Calu3 (cell line): ENCODE measurements at regions not wholly inside any gene's neighbourhood (a gene's known extent, or its start where the extent isn't known, plus 50 kb on each side); places are given as distances from the start of the nearest gene placed in this dataset.
"Not testable (repeated sequence)": the region's sequence is repeated elsewhere in the genome, so short reads cannot be mapped to it uniquely, and the experiment has no call there.

Experiments
- BruUV-seq: library from RNA; stranded (reverse); fragments of 400-500 nt; replicated peaks from 2 replicates; lab custom pipeline; 2021; lab: Mats Ljungman, UMichigan
- CTCF ChIA-PET: fragments of 300-600 bp; sonication (Branson Sonifier 250); formaldehyde crosslinking; loops from one replicate; lab custom pipeline; 2022; ENCODE audit warnings: antibody characterized with exemption; lab: Charles Lee
- DNase-seq: peaks from one replicate; pipeline ENCODE4 v3.0.0; 2022
- H3K27ac Mint-ChIP-seq: one replicate; pipeline ENCODE4 v1.8.0; 2022; ENCODE audit warnings: mixed read lengths; ENCODE audit not compliant: unreplicated experiment
- H3K27me3 Mint-ChIP-seq: one replicate; pipeline ENCODE4 v1.8.0; 2022; ENCODE audit warnings: mixed read lengths; ENCODE audit not compliant: unreplicated experiment
- H3K36me3 Mint-ChIP-seq: one replicate; pipeline ENCODE4 v1.8.0; 2022; ENCODE audit warnings: mild to moderate bottlenecking, moderate library complexity, mixed read lengths; ENCODE audit not compliant: insufficient read depth, unreplicated experiment
- H3K4me1 Mint-ChIP-seq: one replicate; pipeline ENCODE4 v1.8.0; 2022; ENCODE audit warnings: mild to moderate bottlenecking, low read depth, mixed read lengths; ENCODE audit not compliant: unreplicated experiment
- H3K4me3 Mint-ChIP-seq: one replicate; pipeline ENCODE4 v1.8.0; 2022; ENCODE audit warnings: mild to moderate bottlenecking, low read depth, moderate library complexity, mixed read lengths; ENCODE audit not compliant: unreplicated experiment
- H3K9me3 Mint-ChIP-seq: one replicate; pipeline ENCODE4 v1.8.0; 2022; ENCODE audit warnings: low read depth, mixed read lengths; ENCODE audit not compliant: unreplicated experiment
- CTCF ChIP-seq: fragments of 200-600 bp; IDR thresholded peaks from one replicate; pipeline ENCODE4 v1.8.0; 2022; ENCODE audit warnings: antibody characterized with exemption; ENCODE audit not compliant: unreplicated experiment
- intact Hi-C: fragments of 100-400 bp; cut with micrococcal nuclease; formaldehyde crosslinking; loops from one replicate; pipeline ENCODE4 v1.10.0; 2022; ENCODE audit not compliant: unreplicated experiment

- Mint-ChIP-seq H3K4me1 (no peaks in the 10 kb centered on the region), H3K27ac (no peak overlapping the region), H3K27me3 (no peaks in the 10 kb centered on the region), H3K9me3 (peaks cover 10% of the 10 kb centered on the region), H3K4me3 (no peak overlapping the region), H3K36me3 (no peaks in the 10 kb centered on the region)
- no peak for TF ChIP-seq CTCF
- CTCF ChIA-PET = no interaction called here
- intact Hi-C loops = no loop called here
- BruUV-seq = no TSS peak
- no peak for DNase-seq
These were observed 166.6 kb upstream of the AUTS2 start for GRCh38 chr7:69431626-69432025.

- H3K36me3 Mint-ChIP-seq, intact Hi-C loops, H3K27ac Mint-ChIP-seq, BruUV-seq, CTCF ChIA-PET, H3K27me3 Mint-ChIP-seq, H3K9me3 Mint-ChIP-seq, DNase-seq, H3K4me1 Mint-ChIP-seq, H3K4me3 Mint-ChIP-seq: not testable (repeated sequence)
These were observed 166.0 kb upstream of the AUTS2 start for GRCh38 chr7:69432276-69432675.

GRCh38 chr7:69433081-69433480 is 165.2 kb upstream of the AUTS2 start:
- no peaks in the 10 kb centered on the region for H3K27me3 Mint-ChIP-seq
- no peak for TF ChIP-seq CTCF
- intact Hi-C loops = no loop called here
- CTCF ChIA-PET = no interaction called here
- BruUV-seq = no TSS peak
- peaks cover 5% of the 10 kb centered on the region for H3K9me3 Mint-ChIP-seq
- no peaks in the 10 kb centered on the region for H3K36me3 Mint-ChIP-seq
- no peaks in the 10 kb centered on the region for H3K4me1 Mint-ChIP-seq
- DNase-seq = no peak
- no peak overlapping the region for H3K4me3 Mint-ChIP-seq
- no peak overlapping the region for H3K27ac Mint-ChIP-seq

- intact Hi-C loops = no loop called here
- Mint-ChIP-seq H3K9me3 (peaks cover 5% of the 10 kb centered on the region), H3K4me1 (no peaks in the 10 kb centered on the region)
These were observed 163.9 kb upstream of the AUTS2 start for GRCh38 chr7:69434398-69434815.

GRCh38 chr7:69435711-69436110 is 162.6 kb upstream of the AUTS2 start:
- Mint-ChIP-seq H3K27ac (no peak overlapping the region), H3K4me1 (no peaks in the 10 kb centered on the region), H3K4me3 (no peak overlapping the region), H3K27me3 (no peaks in the 10 kb centered on the region), H3K36me3 (no peaks in the 10 kb centered on the region), H3K9me3 (peaks cover 8% of the 10 kb centered on the region)
- no peak for TF ChIP-seq CTCF
- no TSS peak for BruUV-seq
- intact Hi-C loops = no loop called here
- CTCF ChIA-PET = no interaction called here
- DNase-seq = no peak

More at GRCh38 chr7:69434398-69434815, 163.9 kb upstream of the AUTS2 start:
- no peak for DNase-seq
- no peak overlapping the region for H3K4me3 Mint-ChIP-seq
- CTCF ChIA-PET = no interaction called here
- no peak overlapping the region for H3K27ac Mint-ChIP-seq
- no peak for TF ChIP-seq CTCF
- no peaks in the 10 kb centered on the region for H3K36me3 Mint-ChIP-seq
- no peaks in the 10 kb centered on the region for H3K27me3 Mint-ChIP-seq
- BruUV-seq = no TSS peak
